ENCODE measurements at regions not wholly inside any gene's neighbourhood (a gene's known extent, or its start where the extent isn't known, plus 50 kb on each side); places are given as distances from the start of the nearest gene placed in this dataset.

DNA sequence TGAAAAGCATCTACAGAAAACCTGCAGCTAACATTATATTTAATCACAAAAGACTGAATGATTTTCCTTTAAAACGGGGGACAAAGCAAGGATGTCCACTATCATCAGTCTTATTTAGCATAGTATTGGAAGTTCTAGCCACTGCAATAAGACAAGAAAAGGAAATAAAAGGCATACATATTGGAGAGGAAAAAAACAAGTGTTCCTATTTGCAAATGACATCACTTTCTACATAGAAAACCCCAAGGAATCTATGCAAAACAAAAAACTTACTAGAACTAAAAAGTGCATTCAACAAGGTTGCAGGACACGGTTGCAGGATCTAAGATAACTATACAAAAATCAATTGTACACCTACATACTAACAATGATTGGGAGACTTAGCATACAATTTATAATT lies 101.6 kb upstream of the MEF2A start:
- no peaks in the 10 kb centered on the region for H3K36me3 Mint-ChIP-seq
- no peaks in the 10 kb centered on the region for H3F3A ChIP-seq (ENCODE audit: low read depth)
- no peak overlapping the region for H3K27ac ChIP-seq
- no peaks in the 10 kb centered on the region for H3K79me2 ChIP-seq (ENCODE audit: low read depth)
- H3K4me1 Mint-ChIP-seq: no peaks in the 10 kb centered on the region
- no peak overlapping the region for H3K4me3 Mint-ChIP-seq
- no peaks in the 10 kb centered on the region for H3K36me3 ChIP-seq
- no peak overlapping the region for H3K9ac ChIP-seq
- DNase-seq (ENCODE audit: low spot score): no peak
- no peak overlapping the region for H3K4me3 ChIP-seq
- peaks cover 2% of the 10 kb centered on the region for H3K27me3 Mint-ChIP-seq (ENCODE audit: insufficient read depth, low read depth)
- no peaks in the 10 kb centered on the region for H3K27me3 ChIP-seq
- H3K9me3 Mint-ChIP-seq: peaks cover 10% of the 10 kb centered on the region
- no peak for TF ChIP-seq EZH2 (IDR thresholded peaks at IDR 0.05)
- no peak for TF ChIP-seq EZH2phosphoT487 (IDR thresholded peaks at IDR 0.05)
- no peak for TF ChIP-seq CTCF (IDR thresholded peaks at IDR 0.05)
- no peak overlapping the region for H2AFZ ChIP-seq (replicated peaks)
- no peak overlapping the region for H3K27ac Mint-ChIP-seq
- no peak overlapping the region for H3K4me2 ChIP-seq
- peaks cover 17% of the 10 kb centered on the region for H3K9me3 ChIP-seq (ENCODE audit: low read depth)
- H4K20me1 ChIP-seq (ENCODE audit: low read depth): no peaks in the 10 kb centered on the region
- no peaks in the 10 kb centered on the region for H3K4me1 ChIP-seq

DNA sequence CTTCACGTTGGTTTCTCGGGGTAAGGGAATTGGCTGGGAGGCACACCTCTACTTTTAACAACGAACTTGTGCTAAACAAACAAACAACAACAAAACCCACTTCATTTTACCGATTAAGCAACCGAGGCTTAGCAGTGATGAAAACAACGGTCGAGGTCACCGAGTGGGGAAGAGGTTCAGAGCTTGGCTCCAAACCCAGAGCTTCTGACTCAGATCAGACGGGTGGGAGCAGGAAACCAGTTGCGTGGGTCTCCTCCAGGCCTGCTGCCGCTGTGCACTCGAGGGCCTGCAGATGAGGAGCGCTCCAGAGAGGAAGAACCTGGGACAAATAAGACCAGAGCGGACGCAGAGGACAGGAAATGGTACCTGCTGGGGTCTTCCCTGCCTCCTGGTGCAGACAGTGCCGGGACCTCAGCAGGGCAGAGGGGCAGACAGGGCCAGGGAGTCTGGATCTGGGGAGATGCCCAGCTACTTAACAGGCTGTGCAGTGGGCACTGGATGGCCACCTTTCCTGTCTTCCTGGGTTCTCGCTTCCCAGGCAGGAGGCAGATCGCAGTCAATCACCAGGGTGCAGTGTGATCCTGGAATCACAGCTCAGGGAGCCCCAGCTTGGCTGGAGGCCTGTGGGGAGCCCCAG lies 99.0 kb upstream of the MEF2A start:
- Histone ChIP-seq H3K4me1 (no peaks in the 10 kb centered on the region), H2AFZ (replicated peaks) (no peak overlapping the region), H4K20me1 (ENCODE audit: low read depth) (no peaks in the 10 kb centered on the region), H3K4me3 (no peak overlapping the region), H3K4me2 (no peak overlapping the region), H3K79me2 (ENCODE audit: low read depth) (no peaks in the 10 kb centered on the region), H3F3A (ENCODE audit: low read depth) (no peaks in the 10 kb centered on the region), H3K9me3 (ENCODE audit: low read depth) (peaks cover 17% of the 10 kb centered on the region), H3K27ac (no peak overlapping the region), H3K9ac (no peak overlapping the region), H3K27me3 (no peaks in the 10 kb centered on the region), H3K36me3 (no peaks in the 10 kb centered on the region)
- DNase-seq (ENCODE audit: low spot score): no peak
- no peak overlapping the region for H3K4me3 Mint-ChIP-seq
- no peak overlapping the region for H3K27ac Mint-ChIP-seq
- no peak for TF ChIP-seq CTCF (IDR thresholded peaks at IDR 0.05)
- TF ChIP-seq EZH2phosphoT487 (IDR thresholded peaks at IDR 0.05): no peak
- TF ChIP-seq EZH2 (IDR thresholded peaks at IDR 0.05): no peak
- H3K36me3 Mint-ChIP-seq: no peaks in the 10 kb centered on the region
- H3K27me3 Mint-ChIP-seq (ENCODE audit: insufficient read depth, low read depth): no peaks in the 10 kb centered on the region
- peaks cover 10% of the 10 kb centered on the region for H3K9me3 Mint-ChIP-seq
- H3K4me1 Mint-ChIP-seq: no peaks in the 10 kb centered on the region

GRCh38 chr15:99467338-99467720 lies 98.5 kb upstream of the MEF2A start:
- no peak for TF ChIP-seq EZH2 (IDR thresholded peaks at IDR 0.05)
- TF ChIP-seq CTCF (IDR thresholded peaks at IDR 0.05): no peak
- TF ChIP-seq EZH2phosphoT487 (IDR thresholded peaks at IDR 0.05): no peak
- no peaks in the 10 kb centered on the region for H3K36me3 Mint-ChIP-seq
- H3K9me3 Mint-ChIP-seq: peaks cover 10% of the 10 kb centered on the region
- no peak overlapping the region for H2AFZ ChIP-seq (replicated peaks)
- H3K27ac ChIP-seq: no peak overlapping the region
- no peaks in the 10 kb centered on the region for H3K27me3 Mint-ChIP-seq (ENCODE audit: insufficient read depth, low read depth)
- peaks cover 17% of the 10 kb centered on the region for H3K9me3 ChIP-seq (ENCODE audit: low read depth)
- no peaks in the 10 kb centered on the region for H4K20me1 ChIP-seq (ENCODE audit: low read depth)
- no peak overlapping the region for H3K4me2 ChIP-seq
- no peak overlapping the region for H3K4me3 Mint-ChIP-seq
- H3K79me2 ChIP-seq (ENCODE audit: low read depth): no peaks in the 10 kb centered on the region
- no peaks in the 10 kb centered on the region for H3F3A ChIP-seq (ENCODE audit: low read depth)
- H3K27me3 ChIP-seq: no peaks in the 10 kb centered on the region
- H3K4me3 ChIP-seq: no peak overlapping the region
- no peak for DNase-seq (ENCODE audit: low spot score)
- no peak overlapping the region for H3K9ac ChIP-seq
- H3K27ac Mint-ChIP-seq: no peak overlapping the region
- H3K36me3 ChIP-seq: no peaks in the 10 kb centered on the region
- no peaks in the 10 kb centered on the region for H3K4me1 ChIP-seq
- no peaks in the 10 kb centered on the region for H3K4me1 Mint-ChIP-seq

Measured in neural progenitor cell (in vitro differentiated cells).